Fibroblast of lung (primary cell): ENCODE measurements at regions not wholly inside any gene's neighbourhood (a gene's known extent, or its start where the extent isn't known, plus 50 kb on each side); places are given as distances from the start of the nearest gene placed in this dataset.
"Not testable (repeated sequence)": the region's sequence is repeated elsewhere in the genome, so short reads cannot be mapped to it uniquely, and the experiment has no call there.

Experiments
- EZH2 ChIP-seq: IDR thresholded peaks from 2 replicates; pipeline ENCODE4 v1.5.1; 2012; ENCODE audit warnings: low read length, control low read depth, mild to moderate bottlenecking; ENCODE audit errors: missing control alignments
- TF ChIP-seq, protein P1 (sequence below), 2 donors: IDR thresholded peaks in 1 of 2; conservative IDR thresholded peaks in 1 of 2; 1 replicate in 1 of 2; 2 replicates in 1 of 2; pipeline ENCODE4 v1.5.1; 2011 to 2012; ENCODE audit warnings: low read length in 2 of 2, control low read depth in 1 of 2, inconsistent platforms in 1 of 2, low read depth in 1 of 2, mild to moderate bottlenecking in 1 of 2

DNA sequence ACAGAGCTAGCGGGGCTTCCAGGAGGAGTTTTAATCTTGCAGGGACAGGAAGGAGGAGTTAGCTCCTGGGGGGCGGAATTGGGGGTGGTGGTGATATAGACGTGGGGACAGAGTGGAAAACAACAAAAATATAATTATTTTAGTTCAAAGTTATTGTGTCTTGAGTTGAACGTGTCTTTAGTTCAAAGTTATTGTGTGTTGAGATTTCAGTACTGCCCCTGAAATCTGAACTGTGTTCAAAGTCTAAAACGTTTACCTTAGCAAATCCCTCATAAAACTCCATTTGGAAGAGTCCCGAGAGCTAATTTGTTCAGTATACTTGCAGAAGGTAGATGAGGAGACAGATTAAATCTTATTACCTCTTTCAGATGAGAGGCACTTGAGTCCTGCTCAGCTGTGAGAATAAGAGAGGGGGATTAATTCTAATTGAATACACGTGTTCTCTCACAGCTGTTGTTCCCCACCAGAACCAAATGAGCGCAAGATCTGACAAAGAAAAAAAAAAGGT, 132.4 kb upstream of the ALDH3B2 start:
- TF ChIP-seq, protein P1, sequence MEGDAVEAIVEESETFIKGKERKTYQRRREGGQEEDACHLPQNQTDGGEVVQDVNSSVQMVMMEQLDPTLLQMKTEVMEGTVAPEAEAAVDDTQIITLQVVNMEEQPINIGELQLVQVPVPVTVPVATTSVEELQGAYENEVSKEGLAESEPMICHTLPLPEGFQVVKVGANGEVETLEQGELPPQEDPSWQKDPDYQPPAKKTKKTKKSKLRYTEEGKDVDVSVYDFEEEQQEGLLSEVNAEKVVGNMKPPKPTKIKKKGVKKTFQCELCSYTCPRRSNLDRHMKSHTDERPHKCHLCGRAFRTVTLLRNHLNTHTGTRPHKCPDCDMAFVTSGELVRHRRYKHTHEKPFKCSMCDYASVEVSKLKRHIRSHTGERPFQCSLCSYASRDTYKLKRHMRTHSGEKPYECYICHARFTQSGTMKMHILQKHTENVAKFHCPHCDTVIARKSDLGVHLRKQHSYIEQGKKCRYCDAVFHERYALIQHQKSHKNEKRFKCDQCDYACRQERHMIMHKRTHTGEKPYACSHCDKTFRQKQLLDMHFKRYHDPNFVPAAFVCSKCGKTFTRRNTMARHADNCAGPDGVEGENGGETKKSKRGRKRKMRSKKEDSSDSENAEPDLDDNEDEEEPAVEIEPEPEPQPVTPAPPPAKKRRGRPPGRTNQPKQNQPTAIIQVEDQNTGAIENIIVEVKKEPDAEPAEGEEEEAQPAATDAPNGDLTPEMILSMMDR (conservative IDR thresholded peaks at IDR 0.05 in 1 of 2, IDR thresholded peaks at IDR 0.05 in 1 of 2; ENCODE audit: low read depth in 1 of 2, low read length in 2 of 2), result not testable (repeated sequence)
- TF ChIP-seq EZH2, result not testable (repeated sequence)
